GM23338 (cell line): ENCODE measurements at regions not wholly inside any gene's neighbourhood (a gene's known extent, or its start where the extent isn't known, plus 50 kb on each side); places are given as distances from the start of the nearest gene placed in this dataset.

Source experiments
- ATAC-seq: fragments of 200-7000 bp; cut with Tn5 transposase; 3 replicates; pipeline ENCODE4 v1.9.1; 2020
- DNase-seq: peaks from one replicate; pipeline ENCODE4 v3.0.0-alpha.2; 2015; ENCODE audit warnings: low spot score
- H2AFZ ChIP-seq: fragments of 200-600 bp; sonication (generic); 2 replicates; pipeline ENCODE4 v1.8.0; 2016; ENCODE audit warnings: antibody characterized with exemption, mild to moderate bottlenecking, moderate library complexity
- H3F3A ChIP-seq: fragments of 200-600 bp; sonication (generic); replicated peaks from 2 replicates; pipeline ENCODE4 v1.8.0; 2017; ENCODE audit warnings: antibody characterized with exemption, mixed run types, low read depth
- H3K27ac ChIP-seq: fragments of 200-600 bp; sonication (generic); 2 replicates; pipeline ENCODE4 v1.6.1; 2016; ENCODE audit warnings: low read depth
- H3K27me3 ChIP-seq: fragments of 200-600 bp; sonication (generic); 2 replicates; pipeline ENCODE4 v1.8.0; 2016; ENCODE audit warnings: mild to moderate bottlenecking, mixed run types, moderate library complexity; ENCODE audit not compliant: insufficient read depth
- H3K36me3 ChIP-seq: fragments of 200-600 bp; sonication (generic); 2 replicates; pipeline ENCODE4 v1.8.0; 2016; ENCODE audit warnings: mild to moderate bottlenecking; ENCODE audit not compliant: insufficient read depth
- H3K4me1 ChIP-seq: fragments of 200-600 bp; sonication (generic); 2 replicates; pipeline ENCODE4 v1.8.0; 2016; ENCODE audit warnings: mild to moderate bottlenecking, moderate library complexity; ENCODE audit not compliant: insufficient read depth
- H3K4me2 ChIP-seq: fragments of 200-600 bp; sonication (generic); 2 replicates; pipeline ENCODE4 v1.7.1; 2017; ENCODE audit warnings: mixed run types
- H3K4me3 ChIP-seq: fragments of 200-600 bp; sonication (generic); 2 replicates; pipeline ENCODE4 v1.6.1; 2016; ENCODE audit warnings: mixed run types
- H3K79me2 ChIP-seq: fragments of 200-600 bp; sonication (generic); replicated peaks from 2 replicates; pipeline ENCODE4 v1.8.0; 2017; ENCODE audit warnings: mild to moderate bottlenecking; ENCODE audit not compliant: insufficient read depth
- H3K9me2 ChIP-seq: fragments of 200-600 bp; sonication (generic); 2 replicates; pipeline ENCODE4 v1.8.0; 2017; ENCODE audit not compliant: insufficient read depth
- H4K20me1 ChIP-seq: fragments of 200-600 bp; sonication (generic); replicated peaks from 2 replicates; pipeline ENCODE4 v1.8.0; 2017; ENCODE audit warnings: mild to moderate bottlenecking; ENCODE audit not compliant: insufficient read depth
- H3K27ac Mint-ChIP-seq: 2 replicates; pipeline ENCODE4 v1.8.0; 2020; ENCODE audit warnings: inconsistent platforms, mild to moderate bottlenecking, moderate library complexity, mixed read lengths
- H3K27me3 Mint-ChIP-seq: 3 replicates; pipeline ENCODE4 v1.8.0; 2022; ENCODE audit warnings: low read depth, mild to moderate bottlenecking, moderate library complexity, mixed read lengths, inconsistent platforms; ENCODE audit not compliant: insufficient read depth, poor library complexity
- H3K36me3 Mint-ChIP-seq: 3 replicates; pipeline ENCODE4 v1.8.0; 2021; ENCODE audit warnings: low read depth, mild to moderate bottlenecking, inconsistent platforms, moderate library complexity, mixed read lengths
- H3K4me1 Mint-ChIP-seq: 3 replicates; pipeline ENCODE4 v1.8.0; 2020; ENCODE audit warnings: mild to moderate bottlenecking, inconsistent platforms, mixed read lengths
- H3K4me3 Mint-ChIP-seq: 3 replicates; pipeline ENCODE4 v1.8.0; 2021; ENCODE audit warnings: moderate library complexity, mild to moderate bottlenecking, inconsistent platforms, mixed read lengths
- H3K9me3 Mint-ChIP-seq: 3 replicates; pipeline ENCODE4 v1.8.0; 2020; ENCODE audit warnings: moderate library complexity, mild to moderate bottlenecking, inconsistent platforms, mixed read lengths
- CREB1 ChIP-seq: fragments of 250-450 bp; sonication (Bioruptor Pico); IDR thresholded peaks from 2 replicates; pipeline ENCODE4 v1.5.0; 2020; ENCODE audit warnings: low read depth, mild to moderate bottlenecking, moderate library complexity
- CTCF ChIP-seq, 2 experiments: fragments of 200-600 bp in 1 of 2; sonication (generic) in 1 of 2; conservative IDR thresholded peaks; 2 replicates each; pipeline versions ENCODE4 v1.5.1 to v1.6.1; 2016 to 2017; ENCODE audit warnings: antibody characterized with exemption in 2 of 2, low read depth in 2 of 2, mild to moderate bottlenecking in 2 of 2, moderate library complexity in 1 of 2
- ETS1 ChIP-seq: IDR thresholded peaks from 2 replicates; pipeline ENCODE4 v1.6.1; 2016; ENCODE audit warnings: antibody characterized with exemption
- EZH2phosphoT487 ChIP-seq: fragments of 200-600 bp; sonication (generic); IDR thresholded peaks from one replicate; pipeline ENCODE4 v1.8.1; 2018; ENCODE audit warnings: antibody characterized with exemption; ENCODE audit not compliant: unreplicated experiment
- NANOG ChIP-seq: IDR thresholded peaks from 2 replicates; pipeline ENCODE4 v1.6.1; 2016; ENCODE audit warnings: antibody characterized with exemption, borderline replicate concordance
- REST ChIP-seq: IDR thresholded peaks from one replicate; pipeline ENCODE4 v1.6.1; 2018; ENCODE audit warnings: antibody characterized with exemption; ENCODE audit not compliant: unreplicated experiment
- STAT1 ChIP-seq: IDR thresholded peaks from one replicate; pipeline ENCODE4 v1.6.1; 2016; ENCODE audit warnings: antibody characterized with exemption; ENCODE audit not compliant: unreplicated experiment
- ZNF331 ChIP-seq: fragments of 250-450 bp; sonication (Bioruptor Pico); IDR thresholded peaks from 2 replicates; pipeline ENCODE4 v1.5.0; 2020; ENCODE audit warnings: low read depth, mild to moderate bottlenecking, moderate library complexity

- H3K4me1 Mint-ChIP-seq, result peaks cover 85% of the 10 kb centered on the region
- Histone ChIP-seq H2AFZ (no peak overlapping the region), H3K4me3 (no peak overlapping the region), H4K20me1 (no peaks in the 10 kb centered on the region), H3K79me2 (peaks cover 61% of the 10 kb centered on the region), H3K4me1 (peaks cover 55% of the 10 kb centered on the region), H3K36me3 (no peaks in the 10 kb centered on the region), H3K9me2 (no peaks in the 10 kb centered on the region), H3K27me3 (no peaks in the 10 kb centered on the region), H3F3A (peaks cover 6% of the 10 kb centered on the region; the same call in 1 of the 2 replicates), H3K4me2 (no peak overlapping the region), H3K27ac (no peak overlapping the region)
- no peak for ATAC-seq
- no peaks in the 10 kb centered on the region; the same call in 2 of the 3 replicates for H3K36me3 Mint-ChIP-seq
- no peak for TF ChIP-seq EZH2phosphoT487
- no peak for TF ChIP-seq CTCF (conservative IDR thresholded peaks at IDR 0.05; ENCODE audit: low read depth in 2 of 2)
- no peak for TF ChIP-seq NANOG
- TF ChIP-seq STAT1, result no peak
- no peak for TF ChIP-seq CREB1 (CRISPR knock-in tag)
- no peak for TF ChIP-seq REST
- no peak for TF ChIP-seq ZNF331 (CRISPR knock-in tag)
- TF ChIP-seq ETS1, result no peak
- no peak overlapping the region for H3K4me3 Mint-ChIP-seq
- DNase-seq, result no peak
- H3K9me3 Mint-ChIP-seq, result no peaks in the 10 kb centered on the region
- H3K27ac Mint-ChIP-seq, result no peak overlapping the region
- H3K27me3 Mint-ChIP-seq, result peaks cover 5% of the 10 kb centered on the region
Measured at GRCh38 chr5:124664287-124664686, 82.2 kb downstream of the ZNF608 start.

GRCh38 chr5:124663101-124663506, 83.3 kb downstream of the ZNF608 start:
- no peaks in the 10 kb centered on the region for H3K27me3 ChIP-seq
- H3F3A ChIP-seq, result peaks cover 6% of the 10 kb centered on the region; the same call in 1 of the 2 replicates
- no peak overlapping the region for H3K4me3 ChIP-seq
- H3K4me1 ChIP-seq, result peaks cover 57% of the 10 kb centered on the region
- Mint-ChIP-seq H3K27me3 (peaks cover 5% of the 10 kb centered on the region), H3K4me3 (no peak overlapping the region), H3K9me3 (no peaks in the 10 kb centered on the region), H3K27ac (no peak overlapping the region), H3K4me1 (peaks cover 88% of the 10 kb centered on the region), H3K36me3 (no peaks in the 10 kb centered on the region; the same call in 2 of the 3 replicates)
- H3K9me2 ChIP-seq, result no peaks in the 10 kb centered on the region
- H3K4me2 ChIP-seq, result peak overlapping the region; percentile 65
- peaks cover 58% of the 10 kb centered on the region for H3K79me2 ChIP-seq
- H2AFZ ChIP-seq, result no peak overlapping the region
- H4K20me1 ChIP-seq, result no peaks in the 10 kb centered on the region
- H3K27ac ChIP-seq, result no peak overlapping the region
- H3K36me3 ChIP-seq, result no peaks in the 10 kb centered on the region
- TF ChIP-seq ETS1 (no peak), NANOG (peak; percentile 6; the same call in 1 of the 2 replicates)
- ATAC-seq (peak; percentile 12), DNase-seq (peak; percentile 47)
